GM19099 (cell line): ENCODE measurements at regions not wholly inside any gene's neighbourhood (a gene's known extent, or its start where the extent isn't known, plus 50 kb on each side); places are given as distances from the start of the nearest gene placed in this dataset.

Source experiments
- POLR2A ChIP-seq: IDR thresholded peaks from 3 replicates; pipeline ENCODE4 v1.6.1; 2011; ENCODE audit warnings: low read depth; ENCODE audit not compliant: insufficient read length; ENCODE audit errors: extremely low read depth

GRCh38 chr4:116023049-116023448 lies 909.6 kb upstream of the NDST4 start:
- no peak for TF ChIP-seq POLR2A

DNA sequence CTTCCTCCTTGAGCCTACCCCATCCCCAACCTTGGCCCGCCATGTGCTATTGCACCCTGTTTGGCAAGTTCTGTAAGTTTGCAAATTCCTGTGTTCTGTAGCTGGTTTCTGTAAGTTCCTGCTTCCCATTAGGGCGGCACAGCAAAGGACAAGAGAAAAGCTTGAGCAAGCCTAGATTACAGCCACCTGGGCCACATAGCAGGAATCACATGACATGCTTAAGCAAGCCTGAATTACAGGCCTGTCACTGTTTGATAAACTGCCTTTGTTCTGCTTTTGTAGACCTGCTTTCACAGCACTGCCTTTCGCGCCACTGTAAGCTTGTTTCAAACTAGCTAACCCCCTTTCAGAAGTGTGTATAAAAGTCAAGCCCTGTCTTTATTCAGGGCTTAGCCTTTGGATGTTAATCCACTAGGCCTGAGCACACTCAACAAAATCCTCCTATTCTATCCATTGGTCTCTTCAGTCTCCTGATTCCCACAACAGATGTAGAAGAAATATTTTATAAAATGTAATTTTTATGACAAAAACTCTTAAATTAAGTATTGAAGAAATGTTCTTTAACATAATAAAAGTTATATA lies 906.8 kb upstream of the NDST4 start:
- TF ChIP-seq POLR2A: no peak

GRCh38 chr4:116018831-116019230 lies 905.4 kb upstream of the NDST4 start:
- no peak for TF ChIP-seq POLR2A

GRCh38 chr4:116016201-116016600 lies 902.8 kb upstream of the NDST4 start:
- TF ChIP-seq POLR2A: no peak

DNA sequence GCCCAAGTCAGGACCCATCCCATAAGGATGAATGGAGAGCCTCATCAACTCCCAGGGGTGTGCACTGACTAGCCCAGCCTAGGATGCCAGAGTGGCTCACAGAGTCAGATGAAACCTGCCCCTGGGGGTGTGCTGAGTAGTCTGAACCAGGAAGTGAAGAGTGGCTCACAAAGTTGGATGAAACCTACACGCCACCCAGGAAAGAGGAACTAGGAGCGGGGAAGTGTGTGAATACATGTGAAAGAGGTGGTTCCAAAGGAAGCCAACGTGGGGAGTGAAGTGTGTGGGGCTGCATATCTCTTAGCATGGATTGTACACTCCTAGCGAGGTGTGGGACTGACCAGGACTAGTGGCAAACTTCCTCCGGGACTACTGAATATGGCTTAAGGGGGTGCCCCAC lies 902.1 kb upstream of the NDST4 start:
- TF ChIP-seq POLR2A: no peak

- no peak for TF ChIP-seq POLR2A
These were observed 901.6 kb upstream of the NDST4 start for GRCh38 chr4:116015062-116015461.

DNA sequence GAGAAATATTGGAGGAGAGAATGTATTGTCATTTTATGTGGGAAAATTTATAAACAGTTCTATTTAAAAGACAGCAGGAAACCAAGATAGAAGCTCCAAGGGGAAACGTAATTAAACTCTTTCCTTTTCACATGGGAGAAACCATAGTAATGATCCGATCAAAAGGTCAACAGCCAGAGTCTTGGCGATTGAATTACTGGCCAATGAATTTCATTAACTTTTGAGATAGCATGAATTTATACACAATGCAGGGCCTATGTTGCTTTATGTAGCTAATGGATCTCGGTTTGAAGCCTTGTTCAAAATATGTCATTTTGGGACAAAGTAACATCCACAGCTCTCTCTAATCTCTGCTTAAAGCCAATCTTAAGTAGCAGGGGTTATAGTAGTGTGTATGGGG lies 897.5 kb upstream of the NDST4 start:
- no peak for TF ChIP-seq POLR2A

- TF ChIP-seq POLR2A: no peak
These were observed 892.3 kb upstream of the NDST4 start for GRCh38 chr4:116005806-116006088.

- TF ChIP-seq POLR2A: no peak
These were observed 891.8 kb upstream of the NDST4 start for GRCh38 chr4:116005037-116005805.

- TF ChIP-seq POLR2A: no peak
These were observed 887.9 kb upstream of the NDST4 start for GRCh38 chr4:116001291-116001690.

- no peak for TF ChIP-seq POLR2A
These were observed 873.2 kb upstream of the NDST4 start for GRCh38 chr4:115986573-115986972.

DNA sequence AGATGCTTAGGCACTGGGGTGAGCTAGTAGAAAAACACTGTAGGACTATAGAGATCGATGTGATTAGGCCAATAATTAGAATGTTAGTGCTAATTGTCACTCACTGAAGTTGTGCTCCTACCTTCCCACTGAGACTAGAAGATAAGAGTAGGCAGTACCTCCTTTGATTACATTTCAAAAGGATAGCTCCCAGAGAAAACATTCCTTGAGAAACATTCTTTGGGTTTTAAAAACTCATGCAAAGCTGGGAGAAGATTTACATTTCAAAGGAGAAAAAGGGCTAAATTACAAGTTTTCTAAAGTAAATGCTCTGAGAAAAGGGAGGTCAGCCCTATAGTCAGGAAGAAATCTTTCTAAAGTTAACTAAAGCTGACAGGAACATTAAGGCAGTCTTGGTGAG lies 860.3 kb upstream of the NDST4 start:
- no peak for TF ChIP-seq POLR2A

- TF ChIP-seq POLR2A: no peak
These were observed 859.5 kb upstream of the NDST4 start for GRCh38 chr4:115972967-115973366.

- no peak for TF ChIP-seq POLR2A
These were observed 857.4 kb upstream of the NDST4 start for GRCh38 chr4:115970859-115971258.

- TF ChIP-seq POLR2A: no peak
These were observed 856.3 kb upstream of the NDST4 start for GRCh38 chr4:115969756-115970155.

DNA sequence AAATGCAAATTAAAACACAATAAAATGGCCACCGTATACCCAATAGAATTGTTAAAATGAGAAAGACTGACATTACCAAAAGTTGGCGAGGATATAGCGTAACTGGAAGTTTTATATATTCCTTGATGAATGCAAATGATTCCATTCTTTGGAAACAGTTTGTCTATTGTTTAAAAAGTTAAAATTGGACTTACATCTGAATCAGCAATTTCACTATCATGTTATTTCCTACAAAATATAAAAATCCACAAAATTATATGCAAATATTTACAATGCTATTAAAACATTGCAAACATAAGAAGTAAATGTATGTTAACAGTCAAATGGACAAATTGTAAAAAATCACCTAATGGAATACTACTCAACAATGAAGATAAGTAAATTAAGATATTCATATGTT lies 852.2 kb upstream of the NDST4 start:
- no peak for TF ChIP-seq POLR2A
